Fibroblast of skin of scalp (primary cell): ENCODE measurements at regions not wholly inside any gene's neighbourhood (a gene's known extent, or its start where the extent isn't known, plus 50 kb on each side); places are given as distances from the start of the nearest gene placed in this dataset.
"Not testable (repeated sequence)": the region's sequence is repeated elsewhere in the genome, so short reads cannot be mapped to it uniquely, and the experiment has no call there.

Experiments used
- DNase-seq: peaks from one replicate; pipeline ENCODE4 v3.0.0-alpha.2; 2013

GRCh38 chr4:123501733-123502132 is 105.1 kb downstream of the SPRY1 start:
- DNase-seq = no peak

GRCh38 chr4:123503698-123504363 is 107.2 kb downstream of the SPRY1 start:
- DNase-seq = no peak

- peak; percentile 51 for DNase-seq
Measured at GRCh38 chr4:123505095-123506010, 108.8 kb downstream of the SPRY1 start.

GRCh38 chr4:123506011-123506695 is 109.6 kb downstream of the SPRY1 start:
- DNase-seq = no peak

GRCh38 chr4:123507376-123507775 is 110.8 kb downstream of the SPRY1 start:
- no peak for DNase-seq

GRCh38 chr4:123510221-123510620 is 113.6 kb downstream of the SPRY1 start:
- no peak for DNase-seq

- DNase-seq = no peak
Measured at GRCh38 chr4:123510659-123511058, 114.1 kb downstream of the SPRY1 start.

GRCh38 chr4:123516576-123516975 is 120.0 kb downstream of the SPRY1 start:
- DNase-seq = no peak

- DNase-seq = no peak
Measured at GRCh38 chr4:123517176-123517575, 120.6 kb downstream of the SPRY1 start.

GRCh38 chr4:123517971-123518370 is 121.4 kb downstream of the SPRY1 start:
- peak; percentile 20 for DNase-seq

GRCh38 chr4:123520325-123520724 is 123.7 kb downstream of the SPRY1 start:
- no peak for DNase-seq

GRCh38 chr4:123522081-123522480 is 125.5 kb downstream of the SPRY1 start:
- DNase-seq = no peak

GRCh38 chr4:123522646-123523045 is 126.1 kb downstream of the SPRY1 start:
- DNase-seq = no peak

GRCh38 chr4:123524958-123525628 is 128.5 kb downstream of the SPRY1 start:
- DNase-seq = peak; percentile 38

- no peak for DNase-seq
Measured at GRCh38 chr4:123526511-123526910, 129.9 kb downstream of the SPRY1 start.

GRCh38 chr4:123528501-123529277 is 132.1 kb downstream of the SPRY1 start:
- DNase-seq = no peak

- no peak for DNase-seq
Measured at GRCh38 chr4:123529278-123529568, 132.6 kb downstream of the SPRY1 start.

- DNase-seq = no peak
Measured at GRCh38 chr4:123530357-123530756, 133.8 kb downstream of the SPRY1 start.

- DNase-seq = no peak
Measured at GRCh38 chr4:123535037-123535748, 138.6 kb downstream of the SPRY1 start.

GRCh38 chr4:123536225-123536624 is 139.6 kb downstream of the SPRY1 start:
- DNase-seq = no peak

- DNase-seq = not testable (repeated sequence)
Measured at GRCh38 chr4:123537906-123538402, 141.4 kb downstream of the SPRY1 start.
